HG03280 (cell line): ENCODE measurements at regions not wholly inside any gene's neighbourhood (a gene's known extent, or its start where the extent isn't known, plus 50 kb on each side); places are given as distances from the start of the nearest gene placed in this dataset.

Experiments used
- ATAC-seq: cut with Tn5 transposase; IDR thresholded peaks from one replicate; pipeline ENCODE4 v1.9.1; 2021; ENCODE audit warnings: mild to moderate bottlenecking, moderate library complexity; ENCODE audit not compliant: unreplicated experiment

DNA sequence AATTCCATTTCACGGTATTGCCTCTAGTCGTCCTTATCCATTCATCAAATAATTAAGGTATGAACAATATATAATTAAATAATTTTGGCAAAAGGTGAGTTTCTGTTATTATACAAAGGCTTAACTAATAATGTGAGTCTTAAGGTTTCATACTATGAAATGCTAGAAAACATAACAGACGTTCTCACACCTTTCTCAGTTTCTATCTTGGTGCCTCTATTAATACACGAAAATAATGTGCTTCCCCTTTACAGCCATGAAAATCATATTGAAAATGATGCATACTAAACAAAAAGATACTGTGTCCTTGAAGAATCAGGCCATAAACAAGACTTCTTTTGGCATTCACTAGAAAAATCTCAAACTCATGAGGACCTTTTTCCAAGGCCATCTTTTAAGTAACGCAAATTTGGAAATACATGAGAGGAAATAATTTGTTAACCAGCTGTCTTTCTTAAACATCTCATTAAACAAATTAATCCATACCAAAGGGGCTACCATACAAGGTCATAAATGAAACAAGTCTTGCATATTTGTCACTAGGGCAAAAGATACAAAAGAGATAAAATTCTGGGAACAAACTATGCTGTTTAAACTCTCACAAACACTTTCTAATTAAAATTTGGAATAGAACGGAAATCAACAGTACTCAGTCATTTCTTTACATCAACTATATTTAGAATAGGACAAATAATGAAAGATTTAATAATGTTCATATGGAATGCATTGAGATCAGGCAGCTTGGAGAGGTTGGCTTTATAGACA is 53.9 kb upstream of the CAV2 start:
- no peak for ATAC-seq

DNA sequence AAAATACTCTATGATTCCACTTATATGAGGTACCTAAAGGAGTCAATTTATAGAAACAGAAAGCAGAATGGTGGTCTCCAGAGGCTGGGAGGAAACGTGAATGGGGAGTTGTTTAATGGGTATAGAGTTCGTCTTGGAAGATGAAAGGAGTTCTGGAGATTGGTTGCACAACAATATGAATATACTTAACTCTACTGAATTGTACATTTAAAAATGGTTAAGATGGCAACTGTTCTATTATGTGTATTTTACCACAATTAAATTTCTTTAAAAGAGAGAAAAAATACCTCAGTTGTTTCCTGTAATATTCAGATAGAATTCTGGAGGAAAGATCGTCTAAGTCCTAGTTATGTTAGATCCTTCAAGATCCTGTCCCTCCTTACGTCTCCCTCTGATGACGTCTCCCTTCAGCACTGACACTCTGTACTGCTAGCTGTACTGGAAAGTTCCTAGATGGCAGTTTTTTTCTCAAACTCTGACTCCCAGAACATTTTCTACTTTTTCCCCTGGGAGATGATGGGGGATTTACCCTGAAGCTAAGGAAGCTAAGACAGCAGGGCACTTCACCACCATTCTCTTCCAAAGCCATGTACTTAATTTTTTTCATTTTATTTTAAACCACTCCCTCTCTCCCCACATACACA is 53.2 kb upstream of the CAV2 start:
- no peak for ATAC-seq

DNA sequence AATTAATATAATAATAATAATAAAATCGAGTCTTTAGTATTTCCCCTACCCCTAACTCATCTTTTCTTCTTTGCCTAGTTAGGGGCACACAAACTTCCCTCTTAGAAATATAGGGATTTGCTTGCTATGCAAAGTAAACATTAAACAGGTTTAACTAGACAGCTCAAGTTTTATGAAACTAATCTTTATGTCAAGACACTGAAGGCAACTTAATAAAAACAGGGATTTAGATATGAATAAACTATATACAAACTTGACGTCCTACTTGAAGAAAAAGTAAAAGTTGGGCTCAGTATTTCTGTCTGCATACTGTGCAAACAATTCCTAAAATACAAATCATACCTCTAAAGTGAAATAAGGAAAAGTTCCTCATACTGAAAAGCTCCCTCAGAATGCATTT is 52.1 kb upstream of the CAV2 start:
- no peak for ATAC-seq

DNA sequence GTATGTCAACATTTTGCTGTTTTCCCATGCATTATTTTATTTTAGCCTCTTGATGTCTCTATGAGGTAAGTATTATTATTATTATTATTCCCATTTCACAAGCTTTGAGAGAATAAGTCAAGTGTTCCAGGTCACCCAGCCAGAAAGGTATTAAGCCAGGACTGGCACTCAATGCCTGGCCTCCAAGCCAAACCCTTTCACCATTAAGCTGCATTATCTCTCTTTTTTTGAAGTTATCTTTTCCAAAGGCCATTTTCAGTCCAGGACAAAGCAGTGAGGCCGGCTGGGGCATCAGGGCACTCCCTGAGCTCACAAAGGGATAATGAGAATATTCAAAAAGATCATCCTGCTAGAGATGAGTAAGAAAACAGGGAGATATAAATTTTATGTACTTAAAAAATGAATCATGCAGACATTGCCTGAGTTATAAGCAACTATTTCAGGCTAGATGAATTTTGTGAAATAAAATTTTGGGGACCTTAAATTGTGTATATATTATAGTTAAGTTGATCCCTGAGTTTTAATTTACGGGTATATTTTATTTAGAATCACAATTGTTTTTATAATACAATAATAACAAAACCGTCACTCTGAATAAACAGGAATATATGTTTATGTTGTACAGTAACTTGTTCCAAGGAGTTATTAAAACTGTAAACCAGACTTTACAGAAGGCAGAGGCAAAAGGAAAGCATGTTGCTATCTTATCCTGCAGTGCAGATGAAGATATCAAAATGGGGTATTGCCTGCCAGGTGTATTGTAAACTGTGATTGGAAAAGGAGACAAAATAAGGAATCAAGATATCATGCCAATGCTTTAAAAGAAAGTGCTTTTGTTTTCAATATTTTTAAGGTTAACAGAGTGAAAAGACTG is 51.3 kb upstream of the CAV2 start:
- ATAC-seq, result no peak

DNA sequence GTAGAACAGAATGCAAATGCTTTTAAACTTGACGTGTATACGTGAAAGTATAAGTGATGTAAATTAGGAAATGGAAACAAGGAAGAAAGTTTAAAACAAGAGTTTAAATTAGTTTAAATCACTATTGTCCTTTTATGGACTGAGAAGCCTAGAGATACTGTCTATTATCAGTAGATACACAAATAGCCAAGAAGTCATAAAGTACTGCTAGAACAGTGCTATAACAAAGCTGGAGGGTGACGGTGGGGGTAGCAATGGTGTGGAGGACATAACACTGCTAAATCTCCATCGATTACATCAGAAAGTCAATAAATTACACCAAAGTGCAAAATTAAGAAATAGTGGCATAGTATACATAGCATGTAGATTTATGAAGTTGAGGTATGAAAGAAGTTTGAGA is 50.1 kb upstream of the CAV2 start:
- no peak for ATAC-seq
